ENCODE measurements at regions not wholly inside any gene's neighbourhood (a gene's known extent, or its start where the extent isn't known, plus 50 kb on each side); places are given as distances from the start of the nearest gene placed in this dataset.

GRCh38 chr6:9999796-10000195 is 415.1 kb downstream of the TFAP2A start:
- no peak for DNase-seq
- no peaks in the 10 kb centered on the region for H3K4me1 ChIP-seq
- TF ChIP-seq CTCF (IDR thresholded peaks at IDR 0.05), result no peak
- H3K4me3 ChIP-seq, result no peak overlapping the region
- intact Hi-C loops (cut with DNase I), result no loop called here
- no peaks in the 10 kb centered on the region for H3K36me3 ChIP-seq
- H3K27me3 ChIP-seq (ENCODE audit: low read depth), result no peaks in the 10 kb centered on the region
- ATAC-seq, result no peak
- H3K27ac ChIP-seq, result no peak overlapping the region
- H3K9me3 ChIP-seq, result no peaks in the 10 kb centered on the region

GRCh38 chr6:9986273-9986672 is 428.6 kb downstream of the TFAP2A start:
- no peaks in the 10 kb centered on the region for H3K4me1 ChIP-seq
- no peak overlapping the region for H3K27ac ChIP-seq
- no peak for TF ChIP-seq CTCF (IDR thresholded peaks at IDR 0.05)
- no peaks in the 10 kb centered on the region for H3K36me3 ChIP-seq
- intact Hi-C loops (cut with DNase I), result no loop called here
- H3K4me3 ChIP-seq, result no peak overlapping the region
- no peak for DNase-seq
- H3K9me3 ChIP-seq, result no peaks in the 10 kb centered on the region
- no peaks in the 10 kb centered on the region for H3K27me3 ChIP-seq (ENCODE audit: low read depth)
- no peak for ATAC-seq

GRCh38 chr6:9985481-9985880 is 429.4 kb downstream of the TFAP2A start:
- H3K4me3 ChIP-seq, result no peak overlapping the region
- TF ChIP-seq CTCF (IDR thresholded peaks at IDR 0.05), result no peak
- no peaks in the 10 kb centered on the region for H3K9me3 ChIP-seq
- no peaks in the 10 kb centered on the region for H3K4me1 ChIP-seq
- H3K27ac ChIP-seq, result no peak overlapping the region
- no peak for DNase-seq
- no peaks in the 10 kb centered on the region for H3K27me3 ChIP-seq (ENCODE audit: low read depth)
- H3K36me3 ChIP-seq, result no peaks in the 10 kb centered on the region
- intact Hi-C loops (cut with DNase I), result no loop called here
- ATAC-seq, result no peak

- no peaks in the 10 kb centered on the region for H3K9me3 ChIP-seq
- no peak for ATAC-seq
- intact Hi-C loops (cut with DNase I), result no loop called here
- TF ChIP-seq CTCF (IDR thresholded peaks at IDR 0.05), result no peak
- no peak for DNase-seq
- no peak overlapping the region for H3K4me3 ChIP-seq
- no peaks in the 10 kb centered on the region for H3K36me3 ChIP-seq
- no peaks in the 10 kb centered on the region for H3K27me3 ChIP-seq (ENCODE audit: low read depth)
- no peak overlapping the region for H3K27ac ChIP-seq
- no peaks in the 10 kb centered on the region for H3K4me1 ChIP-seq
These were observed 430.3 kb downstream of the TFAP2A start for GRCh38 chr6:9984607-9985006.

- TF ChIP-seq CTCF (IDR thresholded peaks at IDR 0.05), result no peak
- Histone ChIP-seq H3K9me3 (no peaks in the 10 kb centered on the region), H3K4me1 (no peaks in the 10 kb centered on the region), H3K27ac (no peak overlapping the region), H3K4me3 (no peak overlapping the region), H3K36me3 (no peaks in the 10 kb centered on the region), H3K27me3 (ENCODE audit: low read depth) (no peaks in the 10 kb centered on the region)
- intact Hi-C loops (cut with DNase I), result no loop called here
- DNase-seq, result no peak
- no peak for ATAC-seq
These were observed 431.7 kb downstream of the TFAP2A start for GRCh38 chr6:9983168-9983567.

- intact Hi-C loops (cut with DNase I), result no loop called here
- DNase-seq, result no peak
- Histone ChIP-seq H3K4me3 (no peak overlapping the region), H3K27ac (no peak overlapping the region), H3K27me3 (ENCODE audit: low read depth) (no peaks in the 10 kb centered on the region), H3K36me3 (no peaks in the 10 kb centered on the region), H3K9me3 (no peaks in the 10 kb centered on the region), H3K4me1 (no peaks in the 10 kb centered on the region)
- no peak for TF ChIP-seq CTCF (IDR thresholded peaks at IDR 0.05)
- ATAC-seq, result no peak
These were observed 432.7 kb downstream of the TFAP2A start for GRCh38 chr6:9982215-9982614.

Measured in lower lobe of right lung (tissue), 2 donors.